ENCODE measurements at regions not wholly inside any gene's neighbourhood (a gene's known extent, or its start where the extent isn't known, plus 50 kb on each side); places are given as distances from the start of the nearest gene placed in this dataset.

GRCh38 chr16:49216593-49216992 lies 65.0 kb downstream of the CBLN1 start:
- DNase-seq (ENCODE audit: insufficient read length, low spot score): no peak
- no peak for FAIRE-seq

DNA sequence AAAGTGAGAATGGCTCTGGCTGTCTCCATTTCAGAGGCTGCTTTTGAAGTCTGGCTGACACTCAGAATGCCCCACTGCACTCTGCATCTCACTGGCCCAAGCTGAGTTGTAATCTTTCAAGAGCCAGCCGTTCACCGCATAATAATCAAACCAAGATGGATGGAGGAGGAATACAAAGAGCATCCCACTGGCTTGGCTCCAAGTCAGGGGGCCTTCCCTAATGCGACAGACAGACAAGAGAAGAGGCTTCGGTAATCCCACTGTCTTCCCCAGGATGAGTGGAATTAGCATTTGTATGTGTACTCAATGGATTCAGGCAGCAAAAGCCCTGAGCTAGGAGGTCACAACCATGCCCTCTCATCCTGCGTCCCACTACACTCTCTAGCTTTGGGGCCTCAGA lies 68.0 kb downstream of the CBLN1 start:
- FAIRE-seq: no peak
- DNase-seq (ENCODE audit: insufficient read length, low spot score): no peak

DNA sequence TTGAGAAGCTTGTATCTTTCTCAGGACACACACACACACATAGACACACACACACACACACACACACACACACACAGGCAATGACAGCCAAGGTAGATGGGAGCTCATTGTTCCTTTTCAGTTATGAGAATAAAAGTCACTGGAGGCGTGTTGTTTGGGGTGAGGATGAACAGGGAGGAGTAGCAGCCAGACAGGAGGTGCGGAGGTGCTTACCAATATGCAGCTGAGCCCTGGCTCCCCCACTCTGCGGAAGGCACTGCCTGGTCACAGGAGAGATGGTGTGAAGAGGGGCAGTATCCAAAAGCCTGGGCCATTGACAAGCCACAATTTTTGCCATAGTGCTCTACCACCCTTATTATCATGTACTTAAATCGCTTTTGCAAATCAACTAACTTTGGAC lies 77.4 kb downstream of the CBLN1 start:
- DNase-seq (ENCODE audit: insufficient read length, low spot score) (no peak), FAIRE-seq (no peak)

- DNase-seq (ENCODE audit: insufficient read length, low spot score) (no peak), FAIRE-seq (no peak)
Measured at GRCh38 chr16:49203361-49203760, 78.3 kb downstream of the CBLN1 start.

DNA sequence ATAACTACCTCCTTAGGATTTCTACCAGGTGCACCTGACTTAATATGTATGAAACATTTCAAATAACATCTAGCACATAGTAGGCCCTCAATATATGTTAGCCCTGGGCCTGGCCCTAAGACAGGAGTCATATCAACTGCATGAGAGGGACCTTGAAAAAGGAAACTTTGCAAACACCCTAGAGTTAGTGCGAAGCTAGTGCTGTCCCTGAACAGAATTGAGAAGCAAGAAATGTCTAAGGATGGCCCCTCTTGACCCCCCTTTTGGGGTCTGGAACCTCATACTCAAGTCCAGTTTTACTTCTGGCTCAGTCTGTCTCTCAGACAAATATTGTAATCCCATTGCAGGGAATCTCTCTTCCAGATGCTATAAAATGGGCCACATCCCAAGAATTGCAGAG lies 80.5 kb downstream of the CBLN1 start:
- DNase-seq (ENCODE audit: insufficient read length, low spot score) (no peak), FAIRE-seq (no peak)

DNA sequence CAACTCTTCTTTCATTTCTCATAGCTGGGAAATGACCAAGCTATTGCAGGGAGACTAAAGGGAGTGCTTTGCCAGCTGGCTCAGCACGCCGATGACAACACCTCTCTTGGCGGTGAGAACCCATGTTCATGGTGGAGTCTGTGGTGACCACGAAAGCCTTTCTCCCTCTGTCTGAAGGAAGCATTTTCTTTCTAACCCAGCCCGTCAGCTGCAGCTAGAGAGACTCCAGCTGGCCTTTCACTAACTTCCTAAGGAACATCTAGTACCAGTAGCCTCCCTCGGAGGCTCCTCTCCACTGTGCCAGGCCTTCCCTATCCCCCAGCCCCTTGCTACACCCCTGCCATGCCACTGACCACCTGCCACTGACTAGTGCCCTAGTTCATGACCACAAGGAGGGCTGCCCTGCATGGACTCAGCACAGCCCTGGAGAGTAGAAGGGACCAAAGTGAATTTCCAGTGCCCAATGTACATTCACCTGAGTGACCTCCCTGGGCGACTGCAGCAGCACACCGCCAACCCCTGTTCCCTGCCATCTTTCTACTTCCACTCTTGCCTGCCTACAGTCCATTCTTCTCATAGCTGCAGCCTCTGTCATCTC lies 81.3 kb downstream of the CBLN1 start:
- DNase-seq (ENCODE audit: insufficient read length, low spot score): no peak
- no peak for FAIRE-seq

DNA sequence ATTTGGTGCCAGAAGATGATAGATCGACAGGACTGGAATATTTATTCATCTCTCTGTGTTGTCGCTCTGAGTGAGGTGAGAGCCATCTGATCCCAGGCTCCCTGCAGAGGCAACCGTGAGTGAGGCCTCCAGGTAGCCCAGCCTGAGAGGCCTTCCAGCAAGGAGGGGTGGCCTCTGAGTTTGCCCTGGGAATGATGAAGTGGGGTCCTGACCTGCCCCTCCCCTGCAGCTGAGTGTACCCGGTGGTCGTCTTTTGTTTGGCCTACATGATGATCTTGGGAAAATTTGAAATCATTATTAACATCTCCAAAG lies 86.4 kb downstream of the CBLN1 start:
- no peak for DNase-seq (ENCODE audit: insufficient read length, low spot score)
- no peak for FAIRE-seq

- FAIRE-seq: no peak
Measured at GRCh38 chr16:49194537-49195236, 87.0 kb downstream of the CBLN1 start.

DNA sequence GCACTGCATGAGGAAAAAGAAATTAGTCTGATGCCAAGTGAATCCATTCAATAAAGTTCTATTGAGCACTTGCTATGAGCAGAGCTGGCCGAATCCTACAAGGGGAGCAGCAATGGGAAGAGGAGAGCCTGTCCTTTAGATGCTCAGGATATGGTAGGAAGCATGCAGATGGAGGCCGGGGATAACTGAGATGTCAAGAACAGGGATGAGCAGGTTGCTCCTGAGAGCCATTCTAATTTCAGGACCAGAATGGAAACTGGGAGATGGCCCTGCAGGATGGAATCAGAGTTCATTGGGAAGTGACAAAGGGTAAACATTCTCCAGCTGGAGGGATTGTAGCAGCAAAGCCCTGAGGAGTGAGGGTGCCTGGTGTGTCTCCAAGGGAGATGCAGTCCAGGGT lies 88.0 kb downstream of the CBLN1 start:
- no peak for DNase-seq (ENCODE audit: insufficient read length, low spot score)
- no peak for FAIRE-seq

More at GRCh38 chr16:49194537-49195236, 87.0 kb downstream of the CBLN1 start:
- no peak for DNase-seq (ENCODE audit: insufficient read length, low spot score)

DNA sequence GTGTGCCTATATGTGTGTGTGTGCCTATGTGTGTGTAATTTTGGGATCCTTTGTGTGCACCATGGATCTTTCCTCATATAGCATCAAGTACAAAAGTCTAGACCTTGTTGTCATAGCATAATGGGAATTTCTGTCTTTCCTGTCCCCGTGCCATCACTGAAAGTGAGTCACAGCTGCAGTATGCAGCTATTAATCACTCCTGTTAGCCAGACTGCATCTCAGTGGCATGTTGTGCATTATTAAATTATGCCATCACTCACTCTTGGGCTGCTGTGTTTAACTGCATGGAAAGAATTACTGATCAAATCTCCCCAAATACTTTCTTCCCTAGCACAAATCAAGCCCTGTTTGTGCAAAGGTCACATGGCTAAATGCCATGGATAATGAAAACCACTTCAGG lies 92.4 kb downstream of the CBLN1 start:
- no peak for FAIRE-seq

GRCh38 chr16:49183911-49184310 lies 97.7 kb downstream of the CBLN1 start:
- FAIRE-seq (no peak), DNase-seq (ENCODE audit: insufficient read length, low spot score) (no peak)

More for the DNA sequence above, 92.4 kb downstream of the CBLN1 start:
- DNase-seq (ENCODE audit: insufficient read length, low spot score): no peak

- no peak for DNase-seq (ENCODE audit: insufficient read length, low spot score)
- FAIRE-seq: no peak
Measured at GRCh38 chr16:49181791-49182518, 99.7 kb downstream of the CBLN1 start.

GRCh38 chr16:49179714-49180330 lies 101.8 kb downstream of the CBLN1 start:
- FAIRE-seq (no peak), DNase-seq (ENCODE audit: insufficient read length, low spot score) (no peak)

- FAIRE-seq (no peak), DNase-seq (ENCODE audit: insufficient read length, low spot score) (no peak)
Measured at GRCh38 chr16:49168126-49168525, 113.5 kb downstream of the CBLN1 start.

- FAIRE-seq (no peak), DNase-seq (ENCODE audit: insufficient read length, low spot score) (no peak)
Measured at GRCh38 chr16:49165025-49165424, 116.6 kb downstream of the CBLN1 start.

DNA sequence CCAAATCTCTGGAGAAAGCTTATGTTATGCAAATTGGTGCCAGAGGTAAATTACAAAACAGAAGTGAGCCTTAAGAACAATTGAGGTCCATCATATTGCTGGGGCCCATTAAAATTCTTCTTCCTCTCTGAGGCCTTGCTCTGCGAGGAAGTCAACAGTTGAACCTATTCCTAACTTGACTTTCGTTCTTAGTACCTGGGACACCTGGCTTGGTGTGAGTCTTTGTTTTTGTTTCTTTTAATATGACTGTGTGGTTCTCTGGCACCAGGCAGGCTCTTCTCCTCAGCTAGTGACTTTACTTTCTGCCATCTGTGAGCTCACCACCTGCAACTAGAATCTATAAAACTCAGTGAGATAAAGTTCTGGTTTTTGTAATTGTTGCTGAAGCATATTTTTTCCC lies 120.4 kb downstream of the CBLN1 start:
- no peak for FAIRE-seq
- DNase-seq (ENCODE audit: insufficient read length, low spot score): no peak

- peak; percentile 13 for DNase-seq (ENCODE audit: insufficient read length, low spot score)
- no peak for FAIRE-seq
Measured at GRCh38 chr16:49158029-49158642, 123.5 kb downstream of the CBLN1 start.

DNA sequence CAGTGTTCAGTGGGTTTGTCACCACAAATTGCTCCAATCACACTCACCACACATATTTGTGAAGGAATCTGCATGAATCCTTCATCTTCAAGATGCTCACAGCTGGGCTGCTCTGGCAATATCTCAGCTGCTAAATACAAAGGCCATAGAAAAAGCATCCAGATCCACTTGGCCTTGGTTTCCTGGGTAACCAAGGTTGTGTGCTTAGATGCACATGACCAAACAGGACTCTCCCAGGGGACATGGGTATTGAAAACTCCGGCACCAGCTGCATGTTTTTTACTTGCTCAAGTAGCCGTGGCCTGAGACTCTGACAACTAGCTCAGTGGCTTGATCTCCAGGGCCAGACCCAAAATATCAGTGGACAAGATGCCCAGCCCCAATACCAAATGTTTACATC lies 131.3 kb downstream of the CBLN1 start:
- DNase-seq (ENCODE audit: insufficient read length, low spot score) (no peak), FAIRE-seq (no peak)

DNA sequence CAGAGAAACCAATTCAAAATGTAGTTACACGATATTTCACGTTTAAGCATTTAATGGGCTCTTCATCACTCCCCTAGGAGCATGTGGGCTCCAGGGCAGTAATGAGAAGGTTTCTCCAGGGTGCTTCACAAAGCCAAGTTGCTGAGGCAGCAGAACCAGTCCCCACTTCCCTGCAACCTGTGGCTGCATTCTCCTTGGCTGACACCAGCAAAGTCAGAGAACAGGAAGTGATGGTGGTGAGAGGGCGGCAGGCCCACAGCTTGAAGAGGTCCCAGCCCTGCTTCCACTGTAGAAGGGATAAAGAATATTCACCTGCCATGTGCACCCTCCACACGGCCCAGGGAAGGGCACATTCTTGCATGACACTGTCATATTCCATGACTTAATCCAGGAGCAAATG lies 133.2 kb downstream of the CBLN1 start:
- DNase-seq (ENCODE audit: insufficient read length, low spot score) (no peak), FAIRE-seq (no peak)

GRCh38 chr16:49140618-49141017 lies 141.0 kb downstream of the CBLN1 start:
- DNase-seq (ENCODE audit: insufficient read length, low spot score): no peak
- no peak for FAIRE-seq

GRCh38 chr16:49130397-49130796 lies 151.2 kb downstream of the CBLN1 start:
- FAIRE-seq (no peak), DNase-seq (ENCODE audit: insufficient read length, low spot score) (no peak)
